Iris pigment epithelial cell (primary cell): ENCODE measurements at regions not wholly inside any gene's neighbourhood (a gene's known extent, or its start where the extent isn't known, plus 50 kb on each side); places are given as distances from the start of the nearest gene placed in this dataset.

ENCODE experiments used
- DNase-seq: peaks from one replicate; pipeline ENCODE4 v3.0.0-alpha.2; 2011; ENCODE audit warnings: low read depth

- DNase-seq, result no peak
These were observed 99.6 kb upstream of the NSMCE3 start for GRCh38 chr15:29369261-29369660.

- peak; percentile 55 for DNase-seq
These were observed 94.9 kb upstream of the NSMCE3 start for GRCh38 chr15:29364426-29365078.

DNA sequence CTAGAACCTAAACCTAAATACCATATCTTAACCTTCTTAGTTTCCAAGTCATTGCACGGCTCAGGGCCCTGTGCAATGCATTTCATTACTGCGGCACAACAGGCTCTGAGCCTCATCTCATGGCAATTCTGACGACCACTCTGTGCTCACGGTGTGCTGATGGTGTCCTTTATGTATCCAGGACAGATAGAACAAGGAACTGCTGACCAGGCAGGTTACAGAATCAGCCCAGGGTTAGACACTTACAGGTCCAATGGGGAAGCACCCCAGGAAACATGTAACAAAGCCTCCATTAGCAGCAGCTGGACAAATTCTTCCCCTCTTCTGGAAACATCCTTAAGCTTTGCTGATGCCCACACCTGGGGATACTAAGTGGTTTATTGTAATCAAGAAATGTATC is 91.9 kb upstream of the NSMCE3 start:
- DNase-seq, result no peak

- no peak for DNase-seq
These were observed 90.5 kb upstream of the NSMCE3 start for GRCh38 chr15:29360152-29360551.

- no peak for DNase-seq
These were observed 87.2 kb upstream of the NSMCE3 start for GRCh38 chr15:29356786-29357185.

GRCh38 chr15:29355477-29355876 is 85.9 kb upstream of the NSMCE3 start:
- no peak for DNase-seq

- DNase-seq, result no peak
These were observed 82.8 kb upstream of the NSMCE3 start for GRCh38 chr15:29352402-29352801.

GRCh38 chr15:29349196-29349595 is 79.6 kb upstream of the NSMCE3 start:
- DNase-seq, result no peak

DNA sequence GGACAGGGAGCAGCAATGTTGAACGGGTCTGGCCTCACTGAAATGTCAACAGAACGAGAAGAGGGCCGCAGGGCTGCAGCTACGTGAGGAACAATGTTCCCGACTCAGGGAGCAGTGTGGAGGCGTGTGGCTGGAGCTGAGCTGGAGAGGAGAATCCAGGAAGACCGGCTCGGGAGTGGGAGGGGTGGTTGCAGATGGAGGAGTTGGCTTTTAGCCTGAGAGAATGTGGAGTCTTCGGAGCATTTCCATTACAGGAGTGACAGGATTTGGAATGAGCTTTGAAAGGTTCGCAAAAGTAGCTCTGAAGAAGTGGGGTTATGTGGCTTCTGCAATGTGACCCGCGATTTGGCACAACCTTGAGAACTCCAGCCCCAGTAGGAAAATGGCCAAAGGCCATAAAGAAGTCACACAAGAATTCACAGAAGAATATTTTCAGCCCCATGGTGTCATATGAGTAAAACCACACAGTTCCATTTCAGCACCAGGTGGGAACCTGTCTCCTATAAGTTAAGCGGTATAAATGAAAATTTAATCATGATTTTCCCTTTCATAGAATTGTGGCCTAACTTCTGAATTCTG is 78.8 kb upstream of the NSMCE3 start:
- no peak for DNase-seq

GRCh38 chr15:29346998-29347397 is 77.4 kb upstream of the NSMCE3 start:
- DNase-seq, result no peak

- no peak for DNase-seq
These were observed 76.2 kb upstream of the NSMCE3 start for GRCh38 chr15:29345549-29346525.

DNA sequence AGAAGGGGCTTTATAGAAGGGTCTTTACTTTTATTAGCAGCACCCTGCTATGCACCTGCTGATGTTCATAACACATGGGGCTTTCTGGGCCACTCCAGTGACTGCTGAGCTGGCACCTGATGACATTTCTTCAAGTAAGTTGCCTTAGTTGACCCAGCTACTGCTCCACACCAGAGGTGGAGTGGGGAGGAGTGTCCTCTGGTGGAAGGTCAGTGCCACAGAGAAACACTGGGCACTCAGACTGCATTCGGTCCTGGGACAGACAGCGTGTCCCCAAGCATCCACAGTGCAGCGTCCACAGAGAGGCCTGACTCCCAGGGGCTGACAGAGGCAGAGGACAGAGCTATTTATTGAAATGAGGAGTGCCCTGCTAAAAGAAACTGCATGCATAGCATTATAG is 74.9 kb upstream of the NSMCE3 start:
- DNase-seq, result no peak

DNA sequence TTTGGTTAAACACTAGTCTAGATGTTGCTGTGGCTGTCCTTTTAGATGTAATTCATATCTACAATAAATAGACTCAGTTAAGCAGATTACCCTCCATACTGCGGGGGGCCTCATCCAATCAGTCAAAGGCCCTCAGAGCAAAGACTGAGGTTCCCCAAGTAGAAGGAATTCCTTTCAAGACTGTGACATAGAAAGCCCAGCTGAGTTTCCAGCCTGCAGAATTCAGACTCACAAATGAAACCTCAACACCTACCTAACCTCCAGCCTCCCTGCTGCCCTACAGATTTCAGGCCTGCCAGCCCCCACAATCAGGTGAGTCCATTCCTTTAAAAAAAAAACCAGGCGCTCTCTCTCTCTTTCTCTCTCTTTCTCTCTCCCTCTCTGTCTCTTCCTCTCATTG is 73.6 kb upstream of the NSMCE3 start:
- DNase-seq, result no peak

DNA sequence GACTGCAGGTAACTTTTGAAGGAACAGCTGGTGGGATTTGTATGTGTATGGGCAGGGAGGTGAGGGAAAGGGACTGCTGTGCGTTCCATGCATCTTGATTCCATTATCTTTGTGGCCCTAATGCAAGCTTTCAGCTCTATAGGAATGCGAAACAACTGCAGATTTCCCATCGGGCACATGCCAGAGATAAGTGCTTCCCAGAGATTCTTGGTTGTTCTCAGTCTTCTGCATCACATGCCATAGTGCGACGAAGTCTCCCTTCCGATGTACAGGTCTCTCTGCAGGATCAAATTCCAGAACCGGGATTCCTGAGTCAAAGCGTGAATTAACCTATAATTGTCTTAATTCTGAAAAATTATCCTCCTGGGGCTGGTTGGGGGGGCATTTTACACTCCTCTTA is 72.6 kb upstream of the NSMCE3 start:
- no peak for DNase-seq

DNA sequence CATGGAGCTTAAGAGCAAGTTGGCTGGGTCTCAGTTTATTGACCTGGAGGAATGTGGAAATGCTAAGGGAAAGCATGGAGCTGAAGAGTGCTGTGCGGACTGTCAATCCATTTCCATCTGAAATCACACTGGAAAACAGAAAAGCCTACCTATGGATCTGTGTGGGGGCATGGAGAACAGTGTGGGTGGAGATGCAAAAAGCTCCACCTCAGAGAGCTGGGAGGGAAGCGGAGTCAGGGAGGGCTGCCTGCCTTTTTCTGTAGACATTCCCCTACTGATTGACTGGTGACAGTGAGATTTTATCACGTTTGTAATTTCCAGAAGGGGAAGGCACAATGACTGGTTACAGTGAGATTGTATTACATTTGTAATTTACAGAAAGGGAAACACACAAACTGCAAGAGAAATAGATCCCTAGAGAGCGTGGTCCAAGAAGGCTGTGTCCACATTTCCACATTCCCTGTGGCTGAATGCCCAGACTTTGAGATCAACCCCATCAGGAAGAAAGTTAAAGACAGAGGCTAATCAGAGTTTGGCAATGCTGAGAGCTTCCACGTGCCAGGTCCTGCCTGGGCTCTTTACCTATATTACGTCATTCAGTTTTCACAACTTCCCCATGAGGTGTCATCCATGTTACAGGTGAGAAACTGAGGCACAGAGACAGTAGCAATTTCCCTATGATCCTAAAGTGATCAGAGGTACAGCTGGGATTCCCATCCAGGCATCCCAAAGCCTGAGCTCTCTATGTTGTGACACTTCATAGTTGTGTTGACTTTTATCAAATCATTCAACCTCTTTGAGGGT is 67.7 kb upstream of the NSMCE3 start:
- DNase-seq, result no peak

DNA sequence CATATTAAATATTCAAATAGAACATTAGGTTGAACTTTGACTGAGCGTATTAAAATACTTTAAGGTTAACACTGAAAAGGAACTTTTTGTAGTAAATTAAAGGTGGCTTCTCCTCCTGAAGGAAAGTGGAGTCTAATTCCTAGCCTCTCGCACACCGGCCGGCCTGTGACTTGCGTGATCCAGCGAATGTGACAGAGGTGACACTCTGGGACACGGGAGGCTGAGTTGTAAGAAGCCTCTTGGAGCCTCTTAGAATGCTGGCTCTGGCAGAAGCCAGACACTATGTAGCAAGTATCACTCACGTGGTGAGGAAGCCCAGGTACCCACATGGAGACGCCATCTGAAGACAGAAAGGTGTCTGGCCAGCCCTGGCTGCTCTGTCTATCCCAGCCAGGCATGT is 64.9 kb upstream of the NSMCE3 start:
- no peak for DNase-seq

DNA sequence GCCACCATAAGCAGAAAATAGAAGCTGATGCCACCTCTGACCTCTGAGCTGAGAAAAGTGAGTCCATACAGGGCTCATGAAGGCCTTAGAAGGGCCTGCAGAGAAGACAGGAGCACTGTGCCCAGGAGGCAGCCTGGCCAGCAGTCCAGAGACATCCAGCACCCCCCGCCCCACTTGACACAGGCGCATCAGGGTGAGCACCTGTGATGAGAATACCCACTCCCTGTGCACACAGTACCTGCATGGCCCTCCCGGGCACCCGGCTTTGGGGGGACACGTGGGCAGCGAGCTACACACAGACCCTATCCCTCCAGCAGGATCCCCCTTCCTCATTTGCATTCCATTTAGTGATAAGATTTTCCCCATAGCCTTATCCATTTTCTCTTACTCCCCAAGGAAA is 63.6 kb upstream of the NSMCE3 start:
- no peak for DNase-seq

DNA sequence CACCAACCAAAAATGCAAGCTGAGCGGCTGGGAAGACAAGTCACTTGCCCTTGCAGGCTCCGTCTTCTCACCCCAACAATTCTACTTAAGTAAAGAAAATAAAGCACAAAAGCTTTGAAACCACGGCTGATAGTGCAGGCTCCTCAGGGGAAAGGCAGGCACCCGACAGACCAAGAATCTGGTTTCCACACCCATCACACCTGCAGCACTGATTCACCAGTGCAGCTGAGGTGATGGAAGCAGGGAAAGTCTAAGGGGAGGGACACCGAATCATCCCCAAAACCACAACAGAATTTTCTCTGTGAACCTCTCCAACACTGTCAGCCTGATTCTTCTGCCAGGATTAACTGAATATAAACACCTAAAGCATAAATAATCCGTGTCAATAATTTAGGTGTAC is 62.0 kb upstream of the NSMCE3 start:
- DNase-seq, result peak; percentile 7

- no peak for DNase-seq
These were observed 61.4 kb upstream of the NSMCE3 start for GRCh38 chr15:29331071-29331470.

DNA sequence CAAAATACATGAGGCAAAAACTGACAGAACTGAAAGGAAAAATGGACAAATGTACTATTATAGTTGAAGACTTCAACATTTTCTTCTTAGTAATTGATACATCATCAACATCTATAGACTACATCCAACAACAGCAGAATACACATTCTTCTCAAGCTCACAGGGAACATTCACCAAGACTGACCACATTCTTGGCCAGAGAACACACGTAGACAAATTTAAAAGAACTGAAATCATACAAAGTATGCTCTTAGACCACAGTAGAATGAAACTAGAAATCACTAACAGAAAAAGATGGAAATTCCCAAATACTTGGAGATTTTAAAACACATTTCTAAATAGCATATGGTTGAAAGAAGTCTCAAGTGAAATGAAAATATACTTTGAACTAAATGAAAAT is 55.1 kb upstream of the NSMCE3 start:
- DNase-seq, result peak; percentile 14

DNA sequence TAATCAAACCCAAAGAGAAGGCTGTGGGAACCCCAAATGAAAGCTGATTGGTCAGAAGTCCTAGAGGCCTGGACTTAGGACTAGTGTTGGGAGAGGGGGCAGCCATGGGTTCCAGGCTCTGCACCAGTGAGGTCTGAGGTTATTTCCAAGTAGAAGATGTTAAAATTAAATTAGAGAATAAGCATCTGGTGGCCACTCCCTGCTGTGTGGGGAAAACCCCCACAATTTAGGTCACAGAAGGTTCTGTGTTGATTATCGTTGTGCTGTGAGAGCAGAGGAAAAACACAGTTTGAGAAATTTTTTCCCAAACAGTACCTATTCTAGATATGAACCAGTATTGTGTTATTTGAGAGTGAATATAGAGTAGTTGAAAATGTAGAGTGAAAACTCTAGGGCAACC is 53.9 kb upstream of the NSMCE3 start:
- no peak for DNase-seq

DNA sequence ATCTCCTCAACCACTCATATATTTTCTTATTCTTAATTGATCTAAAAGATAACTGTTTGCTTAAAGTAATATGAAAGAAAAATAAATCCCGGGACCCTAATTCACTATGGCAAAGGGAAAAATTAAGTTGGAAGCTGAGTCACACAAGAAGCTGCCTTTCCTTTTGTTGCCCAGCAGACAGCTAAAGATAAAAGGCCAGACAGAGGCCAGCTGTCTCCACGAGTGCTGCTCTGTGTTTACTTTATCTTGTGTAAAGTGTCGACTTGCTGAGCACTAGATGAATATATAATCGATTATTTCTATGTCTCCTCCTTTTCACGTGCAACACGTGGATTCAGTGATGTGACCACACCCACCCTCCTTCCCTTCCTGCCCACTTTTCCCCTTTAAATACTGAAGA is 52.8 kb upstream of the NSMCE3 start:
- peak; percentile 8 for DNase-seq
